Subcutaneous abdominal adipose tissue (tissue), 5 donors: ENCODE measurements at regions not wholly inside any gene's neighbourhood (a gene's known extent, or its start where the extent isn't known, plus 50 kb on each side); places are given as distances from the start of the nearest gene placed in this dataset.
"Not testable (repeated sequence)": the region's sequence is repeated elsewhere in the genome, so short reads cannot be mapped to it uniquely, and the experiment has no call there.

Experiments used
- H3K27ac ChIP-seq: one replicate; pipeline ENCODE4 v1.7.0; 2013; ENCODE audit warnings: low read depth, mild to moderate bottlenecking, inconsistent platforms, low read length, moderate library complexity
- H3K27me3 ChIP-seq, 5 donors: one replicate each; pipeline ENCODE4 v1.7.0; 2013; ENCODE audit warnings: low read length in 5 of 5, inconsistent platforms in 1 of 5; ENCODE audit not compliant: control insufficient read depth in 5 of 5, insufficient read depth in 4 of 5
- H3K36me3 ChIP-seq, 5 donors: one replicate each; pipeline ENCODE4 v1.7.0; 2013; ENCODE audit warnings: low read length in 5 of 5; ENCODE audit not compliant: control insufficient read depth in 5 of 5, insufficient read depth in 5 of 5
- H3K4me1 ChIP-seq, 5 donors: one replicate each; pipeline ENCODE4 v1.7.0; 2013; ENCODE audit warnings: low read length in 5 of 5, mild to moderate bottlenecking in 3 of 5, moderate library complexity in 1 of 5; ENCODE audit not compliant: control insufficient read depth in 5 of 5, insufficient read depth in 5 of 5
- H3K4me3 ChIP-seq, 5 donors: one replicate each; pipeline ENCODE4 v1.7.0; 2013; ENCODE audit warnings: low read length in 5 of 5, low read depth in 1 of 5
- H3K9ac ChIP-seq, 5 donors: one replicate each; pipeline ENCODE4 v1.7.0; 2013; ENCODE audit warnings: low read length in 5 of 5, mild to moderate bottlenecking in 4 of 5, moderate library complexity in 3 of 5
- H3K9me3 ChIP-seq, 5 donors: one replicate each; pipeline ENCODE4 v1.7.0; 2013; ENCODE audit warnings: low read length in 5 of 5; ENCODE audit not compliant: control insufficient read depth in 5 of 5
- donor health status: healthy.
- donor health status: healthy.
- donor health status: healthy.
- donor health status: healthy.
- donor health status: healthy.

DNA sequence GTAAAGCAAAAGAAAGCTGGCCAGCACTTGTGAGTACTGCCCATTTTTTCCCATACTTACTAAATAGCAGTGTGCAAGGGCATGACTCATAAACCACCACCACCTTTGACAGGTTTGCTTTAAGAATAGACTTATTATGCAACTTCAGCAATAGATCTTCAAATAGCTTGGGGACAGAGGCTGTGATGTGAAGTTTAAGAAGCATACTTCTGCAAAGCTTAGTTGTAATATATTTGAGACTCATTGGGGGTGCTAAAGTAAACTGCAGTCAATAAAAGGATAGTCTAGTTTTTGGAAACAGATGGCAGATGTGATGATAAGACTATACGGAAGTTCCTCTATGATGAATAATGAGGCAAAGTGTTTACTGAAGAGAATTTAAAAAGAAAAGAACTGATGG lies 210.0 kb downstream of the PLA2G4A start:
- Histone ChIP-seq H3K27me3 (no peaks in the 10 kb centered on the region), H3K4me1 (no peaks in the 10 kb centered on the region), H3K36me3 (no peaks in the 10 kb centered on the region), H3K4me3 (no peak overlapping the region), H3K27ac (no peak overlapping the region), H3K9ac (no peak overlapping the region), H3K9me3 (peaks cover 0 to 4% (median 0%) of the 10 kb centered on the region in 5 donors)

DNA sequence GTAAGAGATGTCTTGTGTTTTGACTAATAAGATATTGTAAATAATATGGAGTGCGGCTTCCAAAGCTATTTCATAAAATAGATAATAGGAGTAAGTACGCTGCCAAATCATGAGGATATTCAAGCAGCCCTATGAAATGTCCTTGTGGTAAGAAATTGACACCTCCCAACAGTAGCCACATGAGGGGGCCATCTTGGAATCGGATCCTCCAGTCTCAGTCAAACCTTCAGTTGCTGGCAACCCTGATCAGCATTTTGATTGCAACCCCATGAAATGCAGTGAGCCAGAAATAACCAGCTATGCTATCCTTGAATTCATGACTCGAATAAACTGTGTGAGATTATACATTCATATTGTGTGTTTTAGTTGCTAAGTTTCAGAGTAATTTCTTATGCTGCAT lies 212.4 kb downstream of the PLA2G4A start:
- no peak overlapping the region for H3K27ac ChIP-seq
- no peaks in the 10 kb centered on the region for H3K4me1 ChIP-seq
- no peak overlapping the region for H3K4me3 ChIP-seq
- no peaks in the 10 kb centered on the region for H3K27me3 ChIP-seq
- H3K9ac ChIP-seq, result no peak overlapping the region
- H3K9me3 ChIP-seq, result peaks cover 0 to 4% (median 0%) of the 10 kb centered on the region in 5 donors
- no peaks in the 10 kb centered on the region for H3K36me3 ChIP-seq

DNA sequence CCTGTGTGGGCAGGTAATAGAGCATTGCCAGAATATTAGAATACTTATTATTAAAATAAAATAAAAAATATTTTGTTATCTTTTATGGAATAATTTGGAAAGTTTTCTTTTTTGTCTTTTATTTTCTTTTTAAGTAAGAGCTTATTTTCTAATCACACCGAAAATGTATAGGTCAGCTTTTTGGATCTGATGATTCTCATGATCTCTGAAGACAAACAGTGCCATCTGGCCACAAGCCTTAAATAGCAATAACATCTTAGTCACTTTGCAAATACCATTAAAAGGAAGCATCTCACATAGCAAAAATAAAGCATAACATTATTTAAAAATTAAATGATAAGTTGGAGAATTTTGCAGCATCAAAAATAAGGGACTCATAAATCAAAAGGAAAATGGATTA lies 213.8 kb downstream of the PLA2G4A start:
- H3K27me3 ChIP-seq, result no peaks in the 10 kb centered on the region

DNA sequence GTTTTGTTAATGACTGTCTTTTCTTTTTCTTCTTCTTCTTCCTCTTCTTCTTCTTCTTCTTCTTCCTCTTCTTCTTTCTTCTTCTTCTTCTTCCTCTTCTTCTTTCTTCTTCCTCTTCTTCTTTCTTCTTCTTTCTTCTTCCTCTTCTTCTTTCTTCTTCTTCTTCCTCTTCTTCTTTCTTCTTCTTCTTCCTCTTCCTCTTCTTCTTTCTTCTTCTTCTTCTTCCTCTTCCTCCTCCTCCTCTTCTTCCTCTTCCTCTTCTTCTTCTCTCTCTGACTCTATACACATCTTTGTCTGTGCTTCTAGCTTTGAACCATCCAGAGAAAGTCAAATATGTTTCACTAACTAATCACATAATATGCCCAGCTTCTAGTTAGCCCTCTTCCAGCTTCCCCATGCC lies 214.7 kb downstream of the PLA2G4A start:
- not testable (repeated sequence) for H3K36me3 ChIP-seq, H3K9me3 ChIP-seq, H3K27ac ChIP-seq, H3K4me1 ChIP-seq, H3K9ac ChIP-seq, H3K27me3 ChIP-seq, H3K4me3 ChIP-seq

More for the DNA sequence above, 213.8 kb downstream of the PLA2G4A start:
- H3K4me3 ChIP-seq, result no peak overlapping the region
- H3K4me1 ChIP-seq, result no peaks in the 10 kb centered on the region
- H3K9me3 ChIP-seq, result peaks cover 0 to 4% (median 0%) of the 10 kb centered on the region in 5 donors
- no peak overlapping the region for H3K27ac ChIP-seq
- H3K36me3 ChIP-seq, result no peaks in the 10 kb centered on the region
- no peak overlapping the region for H3K9ac ChIP-seq

DNA sequence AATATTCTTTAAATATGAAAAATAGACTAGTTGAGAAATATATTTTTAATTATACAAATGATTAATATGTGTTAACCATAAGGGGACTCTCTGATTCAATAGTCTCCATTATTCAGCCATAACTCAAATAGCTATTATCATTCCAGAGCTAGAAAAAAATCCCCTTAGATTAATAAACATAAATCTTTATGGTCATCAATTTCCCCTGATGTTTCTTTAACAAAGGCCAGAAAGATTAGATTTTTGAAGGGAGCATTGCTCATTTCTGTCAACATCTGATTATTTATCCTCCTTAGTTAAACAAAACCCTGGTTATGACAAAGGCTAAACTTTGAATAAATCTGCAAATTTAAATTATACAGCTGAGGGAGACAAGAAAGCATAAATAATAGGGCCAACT lies 215.7 kb downstream of the PLA2G4A start:
- Histone ChIP-seq H3K27ac (no peak overlapping the region), H3K4me3 (no peak overlapping the region), H3K36me3 (no peaks in the 10 kb centered on the region), H3K4me1 (no peaks in the 10 kb centered on the region), H3K9me3 (no peaks in the 10 kb centered on the region), H3K27me3 (no peaks in the 10 kb centered on the region), H3K9ac (no peak overlapping the region)

DNA sequence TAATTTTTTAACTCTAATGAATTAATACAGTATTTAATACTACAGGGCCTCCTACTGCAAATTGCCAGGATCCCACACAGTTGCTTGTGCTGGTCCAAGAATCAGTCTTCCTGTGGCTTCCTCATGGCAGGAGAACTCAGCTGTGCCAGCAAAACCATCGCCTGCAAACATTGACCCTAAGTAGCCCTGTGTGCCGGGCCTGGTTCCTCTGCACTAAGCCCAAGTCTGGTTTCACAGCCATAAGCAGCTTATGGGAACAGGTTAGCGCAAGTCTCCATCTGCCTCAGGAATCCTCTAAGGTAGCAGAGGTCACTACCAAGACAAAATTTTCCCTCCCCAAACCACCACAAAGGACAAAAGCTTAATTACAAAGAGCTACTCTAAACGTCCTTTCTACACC lies 216.6 kb downstream of the PLA2G4A start:
- Histone ChIP-seq H3K27ac (no peak overlapping the region), H3K27me3 (no peaks in the 10 kb centered on the region), H3K9me3 (no peaks in the 10 kb centered on the region), H3K9ac (no peak overlapping the region), H3K4me1 (no peaks in the 10 kb centered on the region), H3K36me3 (no peaks in the 10 kb centered on the region), H3K4me3 (no peak overlapping the region)

DNA sequence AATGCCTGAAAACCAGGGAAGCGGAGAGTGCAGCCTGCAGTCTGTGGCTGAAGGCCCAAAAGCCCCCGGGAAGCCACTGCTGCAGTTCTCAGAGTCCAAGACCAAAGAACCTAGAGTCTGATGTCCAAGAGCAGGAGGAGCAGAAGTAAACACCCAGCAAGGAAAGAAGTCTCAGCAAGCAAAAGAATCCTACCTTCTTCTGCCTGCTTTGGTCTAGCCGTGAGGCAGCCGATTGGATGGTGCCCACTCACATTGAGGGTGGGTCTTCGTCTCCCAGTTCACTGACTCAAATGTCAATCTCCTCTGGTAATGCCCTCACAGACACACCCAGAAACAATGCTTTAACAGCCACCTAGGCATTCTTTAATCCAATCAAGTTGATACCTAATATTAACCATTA lies 217.5 kb downstream of the PLA2G4A start:
- Histone ChIP-seq H3K27me3 (no peaks in the 10 kb centered on the region), H3K27ac (no peak overlapping the region), H3K9me3 (no peaks in the 10 kb centered on the region), H3K4me3 (no peak overlapping the region), H3K36me3 (no peaks in the 10 kb centered on the region), H3K4me1 (no peaks in the 10 kb centered on the region), H3K9ac (no peak overlapping the region)

DNA sequence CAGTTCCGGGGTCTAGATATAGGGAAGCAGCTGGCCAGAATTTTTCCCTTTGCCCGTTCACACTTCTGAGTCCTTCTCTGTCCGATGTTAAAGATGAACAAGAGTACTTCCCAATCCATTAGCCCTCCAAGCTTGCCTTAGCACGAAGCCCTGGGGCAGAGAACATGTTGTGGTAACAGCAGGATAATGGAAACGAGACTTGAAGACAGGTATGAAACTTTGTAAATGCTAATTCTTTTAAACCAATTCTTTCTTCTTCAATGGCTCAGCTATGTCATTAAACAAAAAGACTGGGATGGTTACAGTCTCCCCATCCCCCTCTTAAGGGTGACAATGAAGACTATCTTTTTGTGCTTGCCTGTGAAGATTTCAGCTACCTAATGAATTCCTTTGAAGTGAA lies 218.5 kb downstream of the PLA2G4A start:
- no peaks in the 10 kb centered on the region for H3K36me3 ChIP-seq
- no peak overlapping the region for H3K4me3 ChIP-seq
- H3K4me1 ChIP-seq, result no peaks in the 10 kb centered on the region
- no peak overlapping the region for H3K27ac ChIP-seq
- no peak overlapping the region for H3K9ac ChIP-seq
- H3K27me3 ChIP-seq, result no peaks in the 10 kb centered on the region
- H3K9me3 ChIP-seq, result no peaks in the 10 kb centered on the region

DNA sequence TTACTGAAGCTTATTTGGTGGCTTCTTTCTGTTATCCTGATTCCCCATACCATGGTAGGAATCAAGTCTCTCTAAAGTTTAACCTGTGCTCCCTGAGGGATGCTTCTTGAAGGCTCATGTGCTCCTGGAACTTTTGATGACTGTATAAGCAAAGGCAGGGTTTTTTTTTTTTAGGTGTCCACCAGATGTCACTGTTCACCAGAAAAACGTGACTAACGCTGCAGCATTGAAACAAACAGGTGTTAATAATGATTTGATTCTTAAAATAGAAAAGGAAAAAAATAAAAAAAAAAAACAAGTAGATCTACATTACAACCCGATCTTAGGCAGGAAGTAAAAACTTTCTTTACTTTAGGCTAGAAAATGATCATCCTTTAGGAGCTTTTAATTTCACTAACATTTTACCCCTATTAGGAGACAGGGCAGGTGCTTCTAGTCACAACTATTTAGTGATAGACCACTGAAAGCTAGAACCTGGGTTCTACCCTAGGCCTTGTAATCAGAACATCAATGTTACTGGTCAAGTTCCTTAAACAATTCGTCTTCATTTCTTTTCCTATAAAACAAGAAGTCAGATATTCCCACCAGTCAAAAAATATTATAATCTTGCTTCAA lies 223.0 kb downstream of the PLA2G4A start:
- Histone ChIP-seq H3K4me3 (no peak overlapping the region), H3K27me3 (no peaks in the 10 kb centered on the region), H3K9ac (no peak overlapping the region), H3K9me3 (no peaks in the 10 kb centered on the region), H3K27ac (no peak overlapping the region), H3K36me3 (no peaks in the 10 kb centered on the region), H3K4me1 (no peaks in the 10 kb centered on the region)

DNA sequence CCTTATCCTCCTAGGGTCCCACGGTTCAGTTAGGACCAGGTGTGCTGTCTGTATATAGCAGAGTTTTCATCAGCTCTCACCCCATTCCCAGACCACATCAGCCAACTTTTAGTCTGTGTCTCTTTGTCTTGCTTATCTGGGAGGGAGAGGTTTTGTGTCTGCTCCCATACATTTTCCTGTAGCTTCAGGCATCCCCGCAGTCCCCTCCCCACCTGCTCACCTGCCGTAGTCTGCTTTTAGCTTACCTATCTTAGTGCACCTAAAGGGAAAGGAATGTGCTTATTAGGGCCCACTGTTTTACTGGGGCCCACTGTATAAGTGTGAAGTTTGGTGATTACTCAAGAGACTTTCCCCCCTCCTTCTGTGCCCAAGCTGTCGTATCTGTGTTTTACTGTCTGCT lies 225.1 kb downstream of the PLA2G4A start:
- Histone ChIP-seq H3K4me3 (no peak overlapping the region), H3K27me3 (no peaks in the 10 kb centered on the region), H3K36me3 (no peaks in the 10 kb centered on the region), H3K9ac (no peak overlapping the region), H3K27ac (no peak overlapping the region), H3K4me1 (no peaks in the 10 kb centered on the region), H3K9me3 (no peaks in the 10 kb centered on the region)
